H9 (cell line): ENCODE measurements at regions not wholly inside any gene's neighbourhood (a gene's known extent, or its start where the extent isn't known, plus 50 kb on each side); places are given as distances from the start of the nearest gene placed in this dataset.

ENCODE experiments used
- DNase-seq: peaks from one replicate; pipeline ENCODE4 v3.0.0-alpha.2; 2017
- H2AFZ ChIP-seq: one replicate; pipeline ENCODE4 v1.6.1; 2013; ENCODE audit warnings: mild to moderate bottlenecking, low read length, control low read depth, moderate library complexity
- H2AK5ac ChIP-seq: 2 replicates; pipeline ENCODE4 v1.6.1; 2013; ENCODE audit warnings: low read length, control low read depth, mixed read lengths; ENCODE audit not compliant: insufficient read length
- H2BK120ac ChIP-seq: one replicate; pipeline ENCODE4 v1.6.1; 2013; ENCODE audit warnings: low read depth, mild to moderate bottlenecking, low read length, control low read depth, inconsistent platforms; ENCODE audit not compliant: poor library complexity, severe bottlenecking
- H2BK12ac ChIP-seq: 2 replicates; pipeline ENCODE4 v1.6.1; 2013; ENCODE audit warnings: low read length, control low read depth, mixed read lengths, low read depth; ENCODE audit not compliant: insufficient read length
- H2BK15ac ChIP-seq: 2 replicates; pipeline ENCODE4 v1.6.1; 2013; ENCODE audit warnings: low read depth, low read length, control low read depth
- H2BK20ac ChIP-seq: one replicate; pipeline ENCODE4 v1.6.1; 2013; ENCODE audit warnings: low read depth, mild to moderate bottlenecking, low read length, control low read depth, inconsistent platforms; ENCODE audit not compliant: poor library complexity, severe bottlenecking
- H2BK5ac ChIP-seq: 2 replicates; pipeline ENCODE4 v1.6.1; 2013; ENCODE audit warnings: low read length, control low read depth, mixed read lengths; ENCODE audit not compliant: insufficient read length
- H3K14ac ChIP-seq: 2 replicates; pipeline ENCODE4 v1.6.1; 2013; ENCODE audit warnings: low read length, control low read depth; ENCODE audit not compliant: insufficient read depth
- H3K18ac ChIP-seq: 2 replicates; pipeline ENCODE4 v1.6.1; 2013; ENCODE audit warnings: low read depth, mild to moderate bottlenecking, mixed read lengths, low read length, control low read depth; ENCODE audit not compliant: insufficient read length
- H3K23ac ChIP-seq: 2 replicates; pipeline ENCODE4 v1.6.1; 2013; ENCODE audit warnings: low read length, control low read depth, mixed read lengths, low read depth; ENCODE audit not compliant: insufficient read length
- H3K23me2 ChIP-seq: 2 replicates; pipeline ENCODE4 v1.6.1; 2013; ENCODE audit warnings: low read depth, mild to moderate bottlenecking, mixed read lengths, low read length, control low read depth; ENCODE audit not compliant: insufficient read length, poor library complexity, severe bottlenecking
- H3K27ac ChIP-seq: 2 replicates; pipeline ENCODE4 v1.5.1; 2013; ENCODE audit warnings: low read length, control low read depth, mixed read lengths, low read depth; ENCODE audit not compliant: insufficient read length
- H3K27me3 ChIP-seq: 2 replicates; pipeline ENCODE4 v1.6.1; 2013; ENCODE audit warnings: low read length, control low read depth, inconsistent platforms; ENCODE audit not compliant: insufficient read depth
- H3K4ac ChIP-seq: 2 replicates; pipeline ENCODE4 v1.6.1; 2013; ENCODE audit warnings: low read depth, mild to moderate bottlenecking, control low read depth, inconsistent platforms, low read length, moderate library complexity
- H3K4me1 ChIP-seq: 2 replicates; pipeline ENCODE4 v1.6.1; 2013; ENCODE audit warnings: low read length, control low read depth, inconsistent platforms; ENCODE audit not compliant: insufficient read depth
- H3K4me2 ChIP-seq: 2 replicates; pipeline ENCODE4 v1.6.1; 2013; ENCODE audit warnings: low read length, control low read depth, mixed read lengths; ENCODE audit not compliant: insufficient read length, insufficient read depth
- H3K56ac ChIP-seq: 2 replicates; pipeline ENCODE4 v1.6.1; 2013; ENCODE audit warnings: low read depth, mild to moderate bottlenecking, mixed read lengths, low read length, control low read depth; ENCODE audit not compliant: insufficient read length
- H3K79me1 ChIP-seq: 2 replicates; pipeline ENCODE4 v1.6.1; 2013; ENCODE audit warnings: low read depth, mild to moderate bottlenecking, moderate library complexity, low read length, control low read depth, inconsistent platforms; ENCODE audit not compliant: insufficient read depth, poor library complexity, severe bottlenecking
- H3K79me2 ChIP-seq: 2 replicates; pipeline ENCODE4 v1.6.1; 2013; ENCODE audit warnings: low read length, control low read depth, inconsistent platforms; ENCODE audit not compliant: insufficient read depth
- H3K9ac ChIP-seq: 2 replicates; pipeline ENCODE4 v1.6.1; 2013; ENCODE audit warnings: low read length, control low read depth, mixed read lengths; ENCODE audit not compliant: insufficient read length; ENCODE audit errors: extremely low read depth
- H3K9me3 ChIP-seq: one replicate; pipeline ENCODE4 v1.6.1; 2013; ENCODE audit warnings: low read depth, low read length, inconsistent platforms; ENCODE audit not compliant: control insufficient read depth
- H3T11ph ChIP-seq: one replicate; pipeline ENCODE4 v1.6.1; 2013; ENCODE audit warnings: mild to moderate bottlenecking, low read length, control low read depth, inconsistent platforms
- H4K20me1 ChIP-seq: one replicate; pipeline ENCODE4 v1.6.1; 2013; ENCODE audit not compliant: control insufficient read depth, insufficient read length, insufficient read depth
- H4K5ac ChIP-seq: 2 replicates; pipeline ENCODE4 v1.6.1; 2013; ENCODE audit warnings: low read depth, mild to moderate bottlenecking, mixed read lengths, low read length, control low read depth; ENCODE audit not compliant: insufficient read length
- H4K8ac ChIP-seq: replicated peaks from 2 replicates; pipeline ENCODE4 v1.6.1; 2013; ENCODE audit warnings: low read length, control low read depth, mixed read lengths, low read depth; ENCODE audit not compliant: insufficient read length
- H4K91ac ChIP-seq: 2 replicates; pipeline ENCODE4 v1.6.1; 2013; ENCODE audit warnings: low read depth, mild to moderate bottlenecking, moderate library complexity, mixed read lengths, low read length, control low read depth; ENCODE audit not compliant: insufficient read length
- H3K27ac Mint-ChIP-seq, 3 experiments: 2 replicates in 2 of 3; 3 replicates in 1 of 3; pipeline ENCODE4 v1.8.0; 2020 to 2021; ENCODE audit warnings: mixed read lengths in 3 of 3, mild to moderate bottlenecking in 1 of 3, moderate library complexity in 1 of 3
- H3K27me3 Mint-ChIP-seq: 2 replicates; pipeline ENCODE4 v1.8.0; 2021; ENCODE audit warnings: low read depth, mild to moderate bottlenecking, moderate library complexity, mixed read lengths
- H3K36me3 Mint-ChIP-seq, 3 experiments: 2 replicates in 2 of 3; 3 replicates in 1 of 3; pipeline ENCODE4 v1.8.0; 2020 to 2021; ENCODE audit warnings: low read depth in 3 of 3, mixed read lengths in 3 of 3; ENCODE audit not compliant: insufficient read depth in 1 of 3
- H3K4me1 Mint-ChIP-seq, 2 experiments: 2 replicates each; pipeline ENCODE4 v1.8.0; 2020; ENCODE audit warnings: mixed read lengths in 2 of 2
- H3K4me3 Mint-ChIP-seq, 2 experiments: 2 replicates in 1 of 2; 3 replicates in 1 of 2; pipeline ENCODE4 v1.8.0; 2020 to 2021; ENCODE audit warnings: mild to moderate bottlenecking in 2 of 2, mixed read lengths in 2 of 2, moderate library complexity in 1 of 2
- H3K9me3 Mint-ChIP-seq, 2 experiments: 2 replicates in 1 of 2; 3 replicates in 1 of 2; pipeline ENCODE4 v1.8.0; 2020; ENCODE audit warnings: mild to moderate bottlenecking in 2 of 2, mixed read lengths in 2 of 2, moderate library complexity in 1 of 2
- whole genome bisulfite sequencing: extraction: QIAGEN DNeasy Blood & Tissue Kit; methylation state at CpG from one replicate; pipeline ENCODE4 v1.1.7; 2013; ENCODE audit warnings: missing lambda C conversion rate, low lambda C conversion rate, mixed read lengths; ENCODE audit not compliant: insufficient read length; ENCODE audit errors: extremely low coverage; 5-methylcytosine and 5-hydroxymethylcytosine counted together
- TF ChIP-seq, protein P1 (sequence below): fragments of 200-600 bp; sonication (generic); conservative IDR thresholded peaks from 3 replicates; pipeline ENCODE4 v1.8.0; 2021; ENCODE audit warnings: antibody characterized with exemption, mild to moderate bottlenecking

DNA sequence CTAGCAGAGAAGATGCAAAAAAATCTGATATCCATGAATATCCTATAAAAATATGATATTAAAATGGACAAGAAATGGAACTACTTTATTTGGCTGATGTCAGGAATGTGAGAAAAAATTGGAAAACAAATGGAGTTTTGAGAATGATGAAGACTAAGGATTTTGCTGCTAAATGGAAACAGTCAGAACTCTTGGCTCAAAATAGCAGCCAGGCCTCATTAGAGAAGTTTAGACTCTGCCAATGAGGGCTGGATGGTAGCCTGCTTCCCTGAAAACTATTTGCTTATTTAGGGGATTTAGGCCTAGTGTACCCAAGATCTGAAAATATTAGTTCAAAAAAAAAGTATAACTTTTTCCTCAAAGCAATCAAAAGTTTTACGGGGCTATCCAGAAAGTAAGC is 458.5 kb downstream of the TFEC start:
- no peak overlapping the region for H3K27ac Mint-ChIP-seq

More for the DNA sequence above, 458.5 kb downstream of the TFEC start:
- Histone ChIP-seq H3T11ph (no peak overlapping the region), H3K9me3 (no peaks in the 10 kb centered on the region), H4K20me1 (no peaks in the 10 kb centered on the region), H2BK5ac (no peak overlapping the region), H2BK20ac (no peak overlapping the region), H3K56ac (no peak overlapping the region), H3K23ac (no peak overlapping the region), H3K79me2 (no peaks in the 10 kb centered on the region), H2AK5ac (no peak overlapping the region), H3K27me3 (no peaks in the 10 kb centered on the region), H3K23me2 (no peaks in the 10 kb centered on the region), H2BK12ac (no peak overlapping the region), H3K4me2 (no peak overlapping the region), H3K79me1 (no peaks in the 10 kb centered on the region), H2BK15ac (no peak overlapping the region), H3K14ac (no peak overlapping the region), H2BK120ac (no peak overlapping the region), H4K5ac (no peak overlapping the region), H3K4me1 (no peaks in the 10 kb centered on the region), H4K8ac (no peak overlapping the region), H3K18ac (no peak overlapping the region), H3K9ac (no peak overlapping the region), H4K91ac (no peak overlapping the region), H3K27ac (no peak overlapping the region), H2AFZ (no peak overlapping the region), H3K4ac (no peak overlapping the region)
- Mint-ChIP-seq H3K4me1 (peaks cover 10 to 12% of the 10 kb centered on the region in 2 experiments), H3K4me3 (no peak overlapping the region), H3K27me3 (no peaks in the 10 kb centered on the region), H3K36me3 (no peaks in the 10 kb centered on the region), H3K9me3 (no peaks in the 10 kb centered on the region; a peak in 1 of 5 replicates)
- TF ChIP-seq, protein P1, sequence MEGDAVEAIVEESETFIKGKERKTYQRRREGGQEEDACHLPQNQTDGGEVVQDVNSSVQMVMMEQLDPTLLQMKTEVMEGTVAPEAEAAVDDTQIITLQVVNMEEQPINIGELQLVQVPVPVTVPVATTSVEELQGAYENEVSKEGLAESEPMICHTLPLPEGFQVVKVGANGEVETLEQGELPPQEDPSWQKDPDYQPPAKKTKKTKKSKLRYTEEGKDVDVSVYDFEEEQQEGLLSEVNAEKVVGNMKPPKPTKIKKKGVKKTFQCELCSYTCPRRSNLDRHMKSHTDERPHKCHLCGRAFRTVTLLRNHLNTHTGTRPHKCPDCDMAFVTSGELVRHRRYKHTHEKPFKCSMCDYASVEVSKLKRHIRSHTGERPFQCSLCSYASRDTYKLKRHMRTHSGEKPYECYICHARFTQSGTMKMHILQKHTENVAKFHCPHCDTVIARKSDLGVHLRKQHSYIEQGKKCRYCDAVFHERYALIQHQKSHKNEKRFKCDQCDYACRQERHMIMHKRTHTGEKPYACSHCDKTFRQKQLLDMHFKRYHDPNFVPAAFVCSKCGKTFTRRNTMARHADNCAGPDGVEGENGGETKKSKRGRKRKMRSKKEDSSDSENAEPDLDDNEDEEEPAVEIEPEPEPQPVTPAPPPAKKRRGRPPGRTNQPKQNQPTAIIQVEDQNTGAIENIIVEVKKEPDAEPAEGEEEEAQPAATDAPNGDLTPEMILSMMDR: no peak
- WGBS: no CpG with 5 or more reads among the region's 1 CpG
- DNase-seq: no peak
